Progenitor cell of endocrine pancreas (in vitro differentiated cells): ENCODE measurements at regions not wholly inside any gene's neighbourhood (a gene's known extent, or its start where the extent isn't known, plus 50 kb on each side); places are given as distances from the start of the nearest gene placed in this dataset.
A peak's percentile ranks its signal among the peaks of the same experiment; 100 is the strongest.

Experiments used
- DNase-seq: peaks from one replicate; pipeline ENCODE4 v3.0.0; 2021; ENCODE audit warnings: low spot score; ENCODE audit not compliant: unreplicated experiment
- H3K27ac Mint-ChIP-seq: 2 replicates; pipeline ENCODE4 v1.8.0; 2021; ENCODE audit warnings: mild to moderate bottlenecking, moderate library complexity, mixed read lengths
- H3K27me3 Mint-ChIP-seq: 2 replicates; pipeline ENCODE4 v1.8.0; 2021; ENCODE audit warnings: mixed read lengths
- H3K36me3 Mint-ChIP-seq: 2 replicates; pipeline ENCODE4 v1.8.0; 2022; ENCODE audit warnings: mixed read lengths; ENCODE audit not compliant: insufficient read depth
- H3K4me1 Mint-ChIP-seq: 2 replicates; pipeline ENCODE4 v1.8.0; 2021; ENCODE audit warnings: low read depth, mixed read lengths
- H3K4me3 Mint-ChIP-seq: 2 replicates; pipeline ENCODE4 v1.8.0; 2021; ENCODE audit warnings: low read depth, mild to moderate bottlenecking, moderate library complexity, mixed read lengths
- H3K9me3 Mint-ChIP-seq: 2 replicates; pipeline ENCODE4 v1.8.0; 2021; ENCODE audit warnings: low read depth, mixed read lengths
- TF ChIP-seq, protein P1 (sequence below): fragments of 200-600 bp; sonication (generic); IDR thresholded peaks from one replicate; pipeline ENCODE4 v1.5.0; 2021; ENCODE audit warnings: antibody characterized with exemption, mild to moderate bottlenecking; ENCODE audit not compliant: unreplicated experiment

DNA sequence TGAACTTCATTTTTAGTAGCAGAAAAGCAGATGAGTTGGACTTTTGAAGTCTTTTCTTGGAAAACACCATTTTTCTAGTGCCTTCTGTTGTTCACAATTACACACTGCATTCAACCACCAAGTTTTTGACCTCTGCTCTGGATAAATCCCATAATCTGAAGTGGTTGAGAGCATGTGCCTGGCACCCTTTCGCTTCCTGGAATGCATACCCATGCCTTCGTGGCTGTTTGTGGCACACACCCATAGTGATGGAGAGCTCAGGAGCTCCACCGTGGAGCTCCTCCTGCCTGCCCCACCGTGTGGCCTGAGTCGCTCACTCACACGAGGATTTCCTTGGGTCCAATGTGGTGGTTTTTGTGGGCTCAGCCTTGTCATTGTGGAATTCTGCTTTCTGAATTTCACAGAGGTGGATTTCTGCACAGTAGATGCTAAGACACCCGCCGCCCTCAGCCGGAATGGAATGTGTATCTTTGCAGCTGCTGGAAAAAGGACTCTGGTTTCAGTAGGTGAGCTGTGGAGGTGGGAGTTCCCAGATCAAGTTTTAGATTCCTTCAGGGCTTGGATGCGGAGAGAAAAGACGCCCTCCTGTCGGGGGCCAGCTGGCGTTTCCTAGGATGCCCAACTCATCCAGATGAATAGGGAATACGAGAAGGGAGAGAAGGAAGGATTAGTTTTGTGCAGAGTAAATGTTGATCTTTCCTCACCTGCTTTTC, 500.4 kb downstream of the IRX1 start:
- Mint-ChIP-seq H3K4me1 (peaks cover 2% of the 10 kb centered on the region), H3K9me3 (no peaks in the 10 kb centered on the region), H3K27ac (no peak overlapping the region), H3K36me3 (no peaks in the 10 kb centered on the region), H3K27me3 (peaks cover 18% of the 10 kb centered on the region), H3K4me3 (no peak overlapping the region)
- no peak for DNase-seq
- TF ChIP-seq, protein P1, sequence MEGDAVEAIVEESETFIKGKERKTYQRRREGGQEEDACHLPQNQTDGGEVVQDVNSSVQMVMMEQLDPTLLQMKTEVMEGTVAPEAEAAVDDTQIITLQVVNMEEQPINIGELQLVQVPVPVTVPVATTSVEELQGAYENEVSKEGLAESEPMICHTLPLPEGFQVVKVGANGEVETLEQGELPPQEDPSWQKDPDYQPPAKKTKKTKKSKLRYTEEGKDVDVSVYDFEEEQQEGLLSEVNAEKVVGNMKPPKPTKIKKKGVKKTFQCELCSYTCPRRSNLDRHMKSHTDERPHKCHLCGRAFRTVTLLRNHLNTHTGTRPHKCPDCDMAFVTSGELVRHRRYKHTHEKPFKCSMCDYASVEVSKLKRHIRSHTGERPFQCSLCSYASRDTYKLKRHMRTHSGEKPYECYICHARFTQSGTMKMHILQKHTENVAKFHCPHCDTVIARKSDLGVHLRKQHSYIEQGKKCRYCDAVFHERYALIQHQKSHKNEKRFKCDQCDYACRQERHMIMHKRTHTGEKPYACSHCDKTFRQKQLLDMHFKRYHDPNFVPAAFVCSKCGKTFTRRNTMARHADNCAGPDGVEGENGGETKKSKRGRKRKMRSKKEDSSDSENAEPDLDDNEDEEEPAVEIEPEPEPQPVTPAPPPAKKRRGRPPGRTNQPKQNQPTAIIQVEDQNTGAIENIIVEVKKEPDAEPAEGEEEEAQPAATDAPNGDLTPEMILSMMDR: no peak

DNA sequence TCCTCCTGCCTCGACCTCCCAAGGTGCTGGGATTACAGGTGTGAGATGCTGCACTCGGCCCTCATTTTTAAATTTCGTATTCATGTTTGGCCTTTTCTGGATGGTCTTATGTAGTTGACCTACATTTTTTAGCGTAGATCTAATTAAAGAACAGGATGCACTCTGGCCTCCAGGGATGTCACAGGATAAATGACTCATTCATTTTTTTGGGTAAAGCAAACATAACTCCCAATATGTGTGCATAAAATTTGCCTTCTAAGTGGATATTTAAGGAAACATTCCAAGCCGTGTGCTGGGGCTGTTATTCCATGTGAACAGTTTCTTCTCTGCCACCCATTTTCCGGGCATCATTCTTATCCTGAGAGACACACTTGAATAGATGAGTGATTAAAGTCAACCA, 501.6 kb downstream of the IRX1 start:
- H3K27ac Mint-ChIP-seq: no peak overlapping the region
- H3K27me3 Mint-ChIP-seq: peaks cover 18% of the 10 kb centered on the region
- H3K4me1 Mint-ChIP-seq: peaks cover 2% of the 10 kb centered on the region
- no peak overlapping the region for H3K4me3 Mint-ChIP-seq
- no peak for DNase-seq
- TF ChIP-seq, protein P1: no peak
- no peaks in the 10 kb centered on the region for H3K9me3 Mint-ChIP-seq
- H3K36me3 Mint-ChIP-seq: no peaks in the 10 kb centered on the region

- Mint-ChIP-seq H3K4me1 (peaks cover 2% of the 10 kb centered on the region), H3K27ac (no peak overlapping the region), H3K27me3 (peaks cover 24% of the 10 kb centered on the region), H3K9me3 (no peaks in the 10 kb centered on the region), H3K4me3 (no peak overlapping the region), H3K36me3 (no peaks in the 10 kb centered on the region)
- no peak for DNase-seq
- TF ChIP-seq, protein P1: no peak
Measured at GRCh38 chr5:4098226-4098625, 502.6 kb downstream of the IRX1 start.

DNA sequence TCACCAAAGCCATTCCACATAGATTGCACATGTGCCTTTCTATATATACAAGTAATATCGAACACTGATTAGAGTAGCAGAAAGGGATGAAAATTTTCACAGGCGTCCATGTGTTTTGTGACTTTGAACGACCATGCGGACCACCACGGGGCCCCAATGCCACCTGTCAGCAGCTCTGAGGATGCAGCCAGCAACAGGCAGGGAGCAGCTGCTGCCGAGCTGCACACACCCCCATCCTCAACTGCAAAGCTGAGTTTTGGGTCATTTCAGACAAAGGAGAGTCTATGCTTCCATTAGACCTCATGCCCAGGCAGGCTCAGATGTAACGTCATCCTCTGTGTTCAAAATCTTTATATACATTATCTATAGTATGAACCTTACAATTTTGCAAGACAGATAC, 503.8 kb downstream of the IRX1 start:
- Mint-ChIP-seq H3K36me3 (no peaks in the 10 kb centered on the region), H3K27me3 (peaks cover 27% of the 10 kb centered on the region), H3K27ac (no peak overlapping the region), H3K4me3 (no peak overlapping the region), H3K9me3 (no peaks in the 10 kb centered on the region), H3K4me1 (peaks cover 2% of the 10 kb centered on the region)
- DNase-seq: no peak
- TF ChIP-seq, protein P1: no peak

DNA sequence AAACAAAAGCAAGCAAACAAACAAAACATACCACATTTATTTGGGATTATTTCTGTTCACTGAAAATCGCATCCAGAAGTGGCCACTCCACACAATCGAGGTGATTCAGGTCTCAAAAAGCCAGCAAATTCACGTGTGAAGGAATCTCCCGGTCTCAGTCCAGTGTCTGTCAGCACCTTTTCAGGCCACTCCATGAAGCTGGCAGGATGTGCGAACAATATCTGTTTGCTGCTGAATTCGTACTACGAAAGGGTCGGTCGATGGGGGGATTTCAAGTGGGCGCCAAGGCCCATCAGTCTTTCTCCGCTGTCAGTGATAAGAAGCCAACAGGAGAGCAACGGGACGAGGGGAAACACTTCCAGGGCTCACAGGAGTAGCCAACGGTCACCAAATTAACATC, 505.1 kb downstream of the IRX1 start:
- peaks cover 2% of the 10 kb centered on the region for H3K4me1 Mint-ChIP-seq
- no peak for DNase-seq
- no peaks in the 10 kb centered on the region for H3K36me3 Mint-ChIP-seq
- no peaks in the 10 kb centered on the region for H3K9me3 Mint-ChIP-seq
- TF ChIP-seq, protein P1: no peak
- H3K27ac Mint-ChIP-seq: peak overlapping the region; percentile 67
- no peak overlapping the region for H3K4me3 Mint-ChIP-seq
- peaks cover 39% of the 10 kb centered on the region for H3K27me3 Mint-ChIP-seq
